ENCODE measurements at regions not wholly inside any gene's neighbourhood (a gene's known extent, or its start where the extent isn't known, plus 50 kb on each side); places are given as distances from the start of the nearest gene placed in this dataset.

DNA sequence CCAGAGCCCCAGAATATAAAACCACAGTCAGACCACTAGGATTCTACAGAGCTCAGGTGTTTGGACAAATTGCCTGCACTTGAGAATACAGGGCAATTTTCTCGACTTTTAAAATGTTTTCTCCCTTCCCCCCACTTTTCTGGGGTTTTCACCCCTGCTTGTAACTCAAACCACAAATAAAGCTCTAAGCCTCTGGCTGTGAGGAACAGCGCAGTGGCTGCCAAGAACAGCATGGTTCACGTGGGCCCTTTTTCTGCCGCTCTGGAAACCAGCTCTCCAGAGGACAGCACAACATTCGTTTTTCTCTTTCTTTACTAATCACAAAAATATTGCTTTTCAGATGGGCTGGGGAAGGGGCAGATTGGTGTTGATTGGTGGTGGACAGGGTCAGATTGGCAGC lies 102.2 kb upstream of the JUN start:
- Mint-ChIP-seq H3K4me3 (ENCODE audit: unreplicated experiment) (no peak overlapping the region), H3K27me3 (ENCODE audit: unreplicated experiment) (peaks cover 1% of the 10 kb centered on the region), H3K4me1 (ENCODE audit: unreplicated experiment) (peaks cover 18% of the 10 kb centered on the region), H3K9me3 (ENCODE audit: unreplicated experiment) (no peaks in the 10 kb centered on the region), H3K27ac (ENCODE audit: unreplicated experiment) (no peak overlapping the region), H3K36me3 (ENCODE audit: low read depth, unreplicated experiment) (no peaks in the 10 kb centered on the region)
- no peak for TF ChIP-seq CTCF (IDR thresholded peaks at IDR 0.05; ENCODE audit: unreplicated experiment)
- no peak for DNase-seq (ENCODE audit: low spot score)

- DNase-seq (ENCODE audit: low spot score), result no peak
- no peak overlapping the region for H3K27ac Mint-ChIP-seq (ENCODE audit: unreplicated experiment)
- H3K27me3 Mint-ChIP-seq (ENCODE audit: unreplicated experiment), result peaks cover 1% of the 10 kb centered on the region
- no peak overlapping the region for H3K4me3 Mint-ChIP-seq (ENCODE audit: unreplicated experiment)
- no peaks in the 10 kb centered on the region for H3K36me3 Mint-ChIP-seq (ENCODE audit: low read depth, unreplicated experiment)
- peaks cover 20% of the 10 kb centered on the region for H3K4me1 Mint-ChIP-seq (ENCODE audit: unreplicated experiment)
- no peaks in the 10 kb centered on the region for H3K9me3 Mint-ChIP-seq (ENCODE audit: unreplicated experiment)
- no peak for TF ChIP-seq CTCF (IDR thresholded peaks at IDR 0.05; ENCODE audit: unreplicated experiment)
Observed at GRCh38 chr1:58886611-58887010, 102.8 kb upstream of the JUN start.

GRCh38 chr1:58887059-58887458 lies 103.2 kb upstream of the JUN start:
- H3K9me3 Mint-ChIP-seq (ENCODE audit: unreplicated experiment), result no peaks in the 10 kb centered on the region
- H3K27me3 Mint-ChIP-seq (ENCODE audit: unreplicated experiment), result peaks cover 1% of the 10 kb centered on the region
- H3K4me1 Mint-ChIP-seq (ENCODE audit: unreplicated experiment), result peaks cover 19% of the 10 kb centered on the region
- no peak for TF ChIP-seq CTCF (IDR thresholded peaks at IDR 0.05; ENCODE audit: unreplicated experiment)
- no peaks in the 10 kb centered on the region for H3K36me3 Mint-ChIP-seq (ENCODE audit: low read depth, unreplicated experiment)
- no peak overlapping the region for H3K27ac Mint-ChIP-seq (ENCODE audit: unreplicated experiment)
- no peak for DNase-seq (ENCODE audit: low spot score)
- no peak overlapping the region for H3K4me3 Mint-ChIP-seq (ENCODE audit: unreplicated experiment)

- Mint-ChIP-seq H3K4me3 (ENCODE audit: unreplicated experiment) (no peak overlapping the region), H3K36me3 (ENCODE audit: low read depth, unreplicated experiment) (no peaks in the 10 kb centered on the region), H3K4me1 (ENCODE audit: unreplicated experiment) (peaks cover 15% of the 10 kb centered on the region), H3K27me3 (ENCODE audit: unreplicated experiment) (peaks cover 1% of the 10 kb centered on the region), H3K9me3 (ENCODE audit: unreplicated experiment) (no peaks in the 10 kb centered on the region), H3K27ac (ENCODE audit: unreplicated experiment) (peak overlapping the region; percentile 0)
- TF ChIP-seq CTCF (IDR thresholded peaks at IDR 0.05; ENCODE audit: unreplicated experiment), result no peak
- DNase-seq (ENCODE audit: low spot score), result no peak
Observed at GRCh38 chr1:58888833-58889232, 105.0 kb upstream of the JUN start.

DNA sequence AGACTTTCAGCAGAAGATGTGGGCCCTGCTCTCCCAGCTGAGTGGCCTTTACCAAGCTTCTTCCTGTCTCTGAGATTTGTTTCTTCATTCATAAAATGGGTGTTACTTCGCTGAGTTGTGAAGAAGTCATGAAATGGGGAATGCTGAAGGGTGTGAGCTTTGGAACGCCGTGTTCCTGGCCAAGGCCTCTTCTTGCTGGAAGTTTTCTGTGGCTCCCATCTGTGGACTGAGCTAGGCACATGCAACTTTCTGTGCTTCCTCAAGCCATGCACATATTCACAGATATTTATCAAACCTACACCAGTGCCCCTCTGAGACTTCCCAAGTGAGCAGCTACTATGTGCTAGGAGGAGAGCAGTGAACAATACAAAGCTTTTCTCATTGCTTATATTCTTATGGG lies 106.3 kb upstream of the JUN start:
- peaks cover 15% of the 10 kb centered on the region for H3K4me1 Mint-ChIP-seq (ENCODE audit: unreplicated experiment)
- no peaks in the 10 kb centered on the region for H3K9me3 Mint-ChIP-seq (ENCODE audit: unreplicated experiment)
- no peaks in the 10 kb centered on the region for H3K36me3 Mint-ChIP-seq (ENCODE audit: low read depth, unreplicated experiment)
- TF ChIP-seq CTCF (IDR thresholded peaks at IDR 0.05; ENCODE audit: unreplicated experiment), result no peak
- H3K27ac Mint-ChIP-seq (ENCODE audit: unreplicated experiment), result no peak overlapping the region
- no peak for DNase-seq (ENCODE audit: low spot score)
- no peak overlapping the region for H3K4me3 Mint-ChIP-seq (ENCODE audit: unreplicated experiment)
- H3K27me3 Mint-ChIP-seq (ENCODE audit: unreplicated experiment), result peaks cover 1% of the 10 kb centered on the region

All from endothelial cell (in vitro differentiated cells).